Activated T-helper 1 cell treated with anti-CD3 and anti-CD28 coated beads, Interleukin-12 subunit alpha, Interleukin-12 subunit beta, Interleukin-2, Interleukin-4 antibody, amounts not matched to agents 30 ng/mL and 10 ng/mL and 1 ng/mL, durations not matched to agents 14 hours and 24 hours and 36 hours (primary cell): ENCODE measurements at regions not wholly inside any gene's neighbourhood (a gene's known extent, or its start where the extent isn't known, plus 50 kb on each side); places are given as distances from the start of the nearest gene placed in this dataset.

Source experiments
- DNase-seq: peaks from one replicate; pipeline ENCODE4 v3.0.0; 2021; ENCODE audit warnings: low spot score
- H3K27ac Mint-ChIP-seq: one replicate; pipeline ENCODE4 v1.8.0; 2021; ENCODE audit warnings: mild to moderate bottlenecking, mixed read lengths
- H3K27me3 Mint-ChIP-seq: one replicate; pipeline ENCODE4 v1.8.0; 2022; ENCODE audit warnings: mild to moderate bottlenecking, moderate library complexity, mixed read lengths; ENCODE audit not compliant: insufficient read depth
- H3K36me3 Mint-ChIP-seq: one replicate; pipeline ENCODE4 v1.8.0; 2021; ENCODE audit warnings: low read depth, mixed read lengths
- H3K4me1 Mint-ChIP-seq: one replicate; pipeline ENCODE4 v1.8.0; 2021; ENCODE audit warnings: low read depth, mixed read lengths
- H3K4me3 Mint-ChIP-seq: one replicate; pipeline ENCODE4 v1.8.0; 2021; ENCODE audit warnings: mild to moderate bottlenecking, moderate library complexity, mixed read lengths
- H3K9me3 Mint-ChIP-seq: one replicate; pipeline ENCODE4 v1.8.0; 2021; ENCODE audit warnings: mixed read lengths
- intact Hi-C: fragments of 100-400 bp; cut with micrococcal nuclease; formaldehyde crosslinking; loops from one replicate; pipeline ENCODE4 v1.15.1; 2024

- peak overlapping the region; percentile 17 for H3K4me3 Mint-ChIP-seq
- H3K9me3 Mint-ChIP-seq = peaks cover 3% of the 10 kb centered on the region
- H3K36me3 Mint-ChIP-seq = no peaks in the 10 kb centered on the region
- DNase-seq = no peak
- peaks cover 9% of the 10 kb centered on the region for H3K4me1 Mint-ChIP-seq
- peaks cover 2% of the 10 kb centered on the region for H3K27me3 Mint-ChIP-seq
- no peak overlapping the region for H3K27ac Mint-ChIP-seq
- intact Hi-C loops = no loop called here
Observed at GRCh38 chr5:67350618-67351201, 154.1 kb upstream of the CD180 start.

- no peak for DNase-seq
- intact Hi-C loops = no loop called here
- Mint-ChIP-seq H3K4me3 (peak overlapping the region; percentile 15), H3K9me3 (peaks cover 4% of the 10 kb centered on the region), H3K36me3 (no peaks in the 10 kb centered on the region), H3K27me3 (peaks cover 2% of the 10 kb centered on the region), H3K27ac (no peak overlapping the region), H3K4me1 (peaks cover 9% of the 10 kb centered on the region)
Observed at GRCh38 chr5:67350185-67350584, 153.6 kb upstream of the CD180 start.

- peaks cover 11% of the 10 kb centered on the region for H3K9me3 Mint-ChIP-seq
- no peak overlapping the region for H3K4me3 Mint-ChIP-seq
- DNase-seq = no peak
- H3K4me1 Mint-ChIP-seq = peaks cover 9% of the 10 kb centered on the region
- no peaks in the 10 kb centered on the region for H3K36me3 Mint-ChIP-seq
- intact Hi-C loops = no loop called here
- H3K27ac Mint-ChIP-seq = no peak overlapping the region
- no peaks in the 10 kb centered on the region for H3K27me3 Mint-ChIP-seq
Observed at GRCh38 chr5:67347821-67348220, 151.2 kb upstream of the CD180 start.

GRCh38 chr5:67346611-67347010 is 150.0 kb upstream of the CD180 start:
- intact Hi-C loops = no loop called here

GRCh38 chr5:67344870-67345269 is 148.3 kb upstream of the CD180 start:
- Mint-ChIP-seq H3K36me3 (no peaks in the 10 kb centered on the region), H3K4me1 (no peaks in the 10 kb centered on the region), H3K27ac (no peak overlapping the region), H3K9me3 (peaks cover 11% of the 10 kb centered on the region), H3K27me3 (no peaks in the 10 kb centered on the region), H3K4me3 (no peak overlapping the region)
- no peak for DNase-seq
- intact Hi-C loops = no loop called here

More at GRCh38 chr5:67346611-67347010, 150.0 kb upstream of the CD180 start:
- no peaks in the 10 kb centered on the region for H3K27me3 Mint-ChIP-seq
- H3K4me3 Mint-ChIP-seq = no peak overlapping the region
- H3K27ac Mint-ChIP-seq = no peak overlapping the region
- H3K9me3 Mint-ChIP-seq = peaks cover 11% of the 10 kb centered on the region
- no peak for DNase-seq
- H3K4me1 Mint-ChIP-seq = peaks cover 9% of the 10 kb centered on the region
- no peaks in the 10 kb centered on the region for H3K36me3 Mint-ChIP-seq

GRCh38 chr5:67343835-67344234 is 147.2 kb upstream of the CD180 start:
- Mint-ChIP-seq H3K27me3 (peaks cover 3% of the 10 kb centered on the region), H3K27ac (no peak overlapping the region), H3K9me3 (peaks cover 11% of the 10 kb centered on the region), H3K4me3 (no peak overlapping the region), H3K36me3 (no peaks in the 10 kb centered on the region), H3K4me1 (no peaks in the 10 kb centered on the region)
- DNase-seq = no peak
- intact Hi-C loops = no loop called here

- Mint-ChIP-seq H3K36me3 (no peaks in the 10 kb centered on the region), H3K27me3 (peaks cover 6% of the 10 kb centered on the region), H3K9me3 (peaks cover 11% of the 10 kb centered on the region), H3K27ac (no peak overlapping the region), H3K4me1 (no peaks in the 10 kb centered on the region), H3K4me3 (no peak overlapping the region)
- intact Hi-C loops = no loop called here
- DNase-seq = no peak
Observed at GRCh38 chr5:67341478-67341877, 144.9 kb upstream of the CD180 start.

GRCh38 chr5:67339219-67339767 is 142.7 kb upstream of the CD180 start:
- DNase-seq = no peak
- Mint-ChIP-seq H3K4me1 (no peaks in the 10 kb centered on the region), H3K36me3 (no peaks in the 10 kb centered on the region), H3K27ac (no peak overlapping the region), H3K9me3 (peaks cover under 1% of the 10 kb centered on the region), H3K4me3 (no peak overlapping the region), H3K27me3 (peaks cover 6% of the 10 kb centered on the region)
- intact Hi-C loops = no loop called here

- no peaks in the 10 kb centered on the region for H3K36me3 Mint-ChIP-seq
- no peaks in the 10 kb centered on the region for H3K4me1 Mint-ChIP-seq
- intact Hi-C loops = no loop called here
Observed at GRCh38 chr5:67338421-67338820, 141.8 kb upstream of the CD180 start.

GRCh38 chr5:67337751-67338150 is 141.2 kb upstream of the CD180 start:
- H3K4me1 Mint-ChIP-seq = no peaks in the 10 kb centered on the region
- intact Hi-C loops = no loop called here

More at GRCh38 chr5:67338421-67338820, 141.8 kb upstream of the CD180 start:
- Mint-ChIP-seq H3K27ac (no peak overlapping the region), H3K9me3 (no peaks in the 10 kb centered on the region), H3K4me3 (no peak overlapping the region), H3K27me3 (peaks cover 6% of the 10 kb centered on the region)
- no peak for DNase-seq

GRCh38 chr5:67335426-67335825 is 138.8 kb upstream of the CD180 start:
- H3K36me3 Mint-ChIP-seq = no peaks in the 10 kb centered on the region
- H3K9me3 Mint-ChIP-seq = no peaks in the 10 kb centered on the region
- no peak for DNase-seq
- H3K27ac Mint-ChIP-seq = no peak overlapping the region
- H3K4me3 Mint-ChIP-seq = no peak overlapping the region
- H3K27me3 Mint-ChIP-seq = peaks cover 12% of the 10 kb centered on the region
- H3K4me1 Mint-ChIP-seq = no peaks in the 10 kb centered on the region
- intact Hi-C loops = no loop called here

More at GRCh38 chr5:67337751-67338150, 141.2 kb upstream of the CD180 start:
- Mint-ChIP-seq H3K27ac (no peak overlapping the region), H3K36me3 (no peaks in the 10 kb centered on the region), H3K9me3 (no peaks in the 10 kb centered on the region), H3K4me3 (no peak overlapping the region), H3K27me3 (peaks cover 6% of the 10 kb centered on the region)
- no peak for DNase-seq

GRCh38 chr5:67334373-67334772 is 137.8 kb upstream of the CD180 start:
- intact Hi-C loops = no loop called here
- no peak overlapping the region for H3K27ac Mint-ChIP-seq
- DNase-seq = no peak
- H3K27me3 Mint-ChIP-seq = peaks cover 13% of the 10 kb centered on the region
- no peaks in the 10 kb centered on the region for H3K4me1 Mint-ChIP-seq
- H3K9me3 Mint-ChIP-seq = no peaks in the 10 kb centered on the region
- no peak overlapping the region for H3K4me3 Mint-ChIP-seq
- H3K36me3 Mint-ChIP-seq = no peaks in the 10 kb centered on the region

GRCh38 chr5:67333171-67333570 is 136.6 kb upstream of the CD180 start:
- no peak overlapping the region for H3K4me3 Mint-ChIP-seq
- no peak for DNase-seq
- no peaks in the 10 kb centered on the region for H3K36me3 Mint-ChIP-seq
- intact Hi-C loops = no loop called here
- H3K27ac Mint-ChIP-seq = no peak overlapping the region
- H3K9me3 Mint-ChIP-seq = no peaks in the 10 kb centered on the region
- H3K4me1 Mint-ChIP-seq = no peaks in the 10 kb centered on the region
- peaks cover 9% of the 10 kb centered on the region for H3K27me3 Mint-ChIP-seq
